Renal pelvis (tissue), 1 donor: ENCODE measurements at regions not wholly inside any gene's neighbourhood (a gene's known extent, or its start where the extent isn't known, plus 50 kb on each side); places are given as distances from the start of the nearest gene placed in this dataset.
A peak's percentile ranks its signal among the peaks of the same experiment; 100 is the strongest.

Experiments
- DNase-seq: peaks from one replicate; pipeline ENCODE4 v3.0.0-alpha.2; 2013

GRCh38 chr12:67797185-67797741 is 148.7 kb downstream of the DYRK2 start:
- no peak for DNase-seq

GRCh38 chr12:67797753-67798152 is 149.2 kb downstream of the DYRK2 start:
- no peak for DNase-seq

- no peak for DNase-seq
These were observed 150.2 kb downstream of the DYRK2 start for GRCh38 chr12:67798768-67799167.

GRCh38 chr12:67802731-67803130 is 154.2 kb downstream of the DYRK2 start:
- no peak for DNase-seq

- no peak for DNase-seq
These were observed 154.9 kb downstream of the DYRK2 start for GRCh38 chr12:67803278-67803993.

- no peak for DNase-seq
These were observed 155.6 kb downstream of the DYRK2 start for GRCh38 chr12:67804168-67804567.

- DNase-seq, result no peak
These were observed 159.3 kb downstream of the DYRK2 start for GRCh38 chr12:67807814-67808213.

GRCh38 chr12:67810166-67810565 is 161.6 kb downstream of the DYRK2 start:
- no peak for DNase-seq

- no peak for DNase-seq
These were observed 163.2 kb downstream of the DYRK2 start for GRCh38 chr12:67811437-67812361.

GRCh38 chr12:67813456-67813904 is 164.9 kb downstream of the DYRK2 start:
- DNase-seq, result no peak

- no peak for DNase-seq
These were observed 167.7 kb downstream of the DYRK2 start for GRCh38 chr12:67816269-67816668.

GRCh38 chr12:67818459-67818903 is 169.9 kb downstream of the DYRK2 start:
- DNase-seq, result no peak

GRCh38 chr12:67819902-67820301 is 169.3 kb upstream of the IFNG-AS1 start:
- no peak for DNase-seq

- no peak for DNase-seq
These were observed 168.6 kb upstream of the IFNG-AS1 start for GRCh38 chr12:67820694-67821093.

GRCh38 chr12:67822826-67823225 is 166.4 kb upstream of the IFNG-AS1 start:
- DNase-seq, result no peak

GRCh38 chr12:67826148-67826547 is 163.1 kb upstream of the IFNG-AS1 start:
- no peak for DNase-seq

- no peak for DNase-seq
These were observed 162.1 kb upstream of the IFNG-AS1 start for GRCh38 chr12:67826946-67827720.

- peak; percentile 19 for DNase-seq
These were observed 161.3 kb upstream of the IFNG-AS1 start for GRCh38 chr12:67827820-67828383.

GRCh38 chr12:67829896-67830295 is 159.4 kb upstream of the IFNG-AS1 start:
- no peak for DNase-seq

GRCh38 chr12:67832155-67832554 is 157.1 kb upstream of the IFNG-AS1 start:
- no peak for DNase-seq

GRCh38 chr12:67833602-67834001 is 155.6 kb upstream of the IFNG-AS1 start:
- DNase-seq, result no peak
